Fibroblast of skin of back (primary cell): ENCODE measurements at regions not wholly inside any gene's neighbourhood (a gene's known extent, or its start where the extent isn't known, plus 50 kb on each side); places are given as distances from the start of the nearest gene placed in this dataset.
"Not testable (repeated sequence)": the region's sequence is repeated elsewhere in the genome, so short reads cannot be mapped to it uniquely, and the experiment has no call there.

Experiments
- DNase-seq: peaks from one replicate; pipeline ENCODE4 v3.0.0-alpha.2; 2013

GRCh38 chr22:19662049-19662684, 52.1 kb upstream of the SEPTIN5 start:
- DNase-seq, result not testable (repeated sequence)

GRCh38 chr22:19663286-19663815, 51.0 kb upstream of the SEPTIN5 start:
- DNase-seq, result peak; percentile 93

GRCh38 chr22:19663821-19664355, 50.4 kb upstream of the SEPTIN5 start:
- peak; percentile 97 for DNase-seq

DNA sequence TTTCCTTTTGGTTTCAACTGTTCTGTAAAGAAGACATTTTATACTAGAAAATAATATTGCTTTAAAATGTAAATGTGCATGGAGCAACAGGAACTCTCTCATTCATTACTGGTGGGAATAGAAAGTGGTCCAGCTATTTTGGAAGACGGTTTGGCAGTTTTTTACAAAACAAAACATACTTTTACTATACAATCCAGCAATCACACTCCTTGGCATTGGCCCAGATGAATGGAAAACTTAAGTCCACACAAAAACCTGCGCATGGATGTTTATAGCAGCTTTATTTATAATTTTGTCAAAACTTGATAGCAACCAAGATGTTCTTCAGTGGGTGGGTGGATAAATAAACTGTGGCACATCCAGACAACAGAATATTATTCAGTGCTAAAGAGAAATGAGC, 49.9 kb upstream of the SEPTIN5 start:
- peak; percentile 49 for DNase-seq
